GM12878 (cell line): ENCODE measurements at regions not wholly inside any gene's neighbourhood (a gene's known extent, or its start where the extent isn't known, plus 50 kb on each side); places are given as distances from the start of the nearest gene placed in this dataset.
A peak's percentile ranks its signal among the peaks of the same experiment; 100 is the strongest.

ENCODE experiments used
- ATAC-seq: fragments of 200-7000 bp; cut with Tn5 transposase; 3 replicates; pipeline ENCODE4 v1.9.1; 2020; ENCODE audit warnings: mild to moderate bottlenecking, moderate library complexity
- BruUV-seq: library from RNA; stranded (reverse); fragments of 400-500 nt; replicated peaks from 2 replicates; lab custom pipeline; 2021; lab: Mats Ljungman, UMichigan
- CTCF ChIA-PET: fragments of 300-600 bp; sonication (Branson Sonifier 250); formaldehyde crosslinking; extraction: SDS; loops from one replicate; lab custom pipeline; 2021; ENCODE audit warnings: inconsistent platforms; lab: Yijun Ruan, JAX
- POLR2A ChIA-PET: fragments of 350-600 bp; formaldehyde crosslinking; extraction: SDS; loops from one replicate; lab custom pipeline; 2021; ENCODE audit warnings: inconsistent platforms; lab: Charles Lee
- RAD21 ChIA-PET: fragments of 300-600 bp; sonication (Branson Sonifier 250); formaldehyde crosslinking; loops from one replicate; lab custom pipeline; 2023; ENCODE audit warnings: antibody characterized with exemption; ENCODE audit not compliant: unreplicated experiment; lab: Charles Lee
- SMC1A ChIA-PET: fragments of 300-600 bp; sonication (Branson Sonifier 250); formaldehyde crosslinking; loops from one replicate; lab custom pipeline; 2023; ENCODE audit not compliant: unreplicated experiment, uncharacterized antibody; lab: Charles Lee
- DNase-seq: peaks from one replicate; pipeline ENCODE4 v3.0.0-alpha.2; 2011; ENCODE audit warnings: low read depth, low spot score
- FAIRE-seq: peaks from 3 replicates; lab custom pipeline; 2011; peaks lifted over from hg19 to GRCh38; lab: Jason Lieb, UNC
- H2AFZ ChIP-seq: 2 replicates; pipeline ENCODE4 v1.6.0; 2011; ENCODE audit warnings: low read depth, low read length, control low read depth; ENCODE audit not compliant: control insufficient read depth
- H3K27ac ChIP-seq: 2 replicates; pipeline ENCODE4 v1.5.1; 2011; ENCODE audit warnings: control low read depth; ENCODE audit not compliant: control insufficient read depth, insufficient read depth
- H3K27me3 ChIP-seq, 2 experiments: replicated peaks in 1 of 2; 2 replicates each; pipeline versions ENCODE4 v1.6.0 to v1.6.1; 2011; ENCODE audit warnings: low read length in 1 of 2; ENCODE audit not compliant: control insufficient read depth in 2 of 2, insufficient read depth in 2 of 2
- H3K36me3 ChIP-seq, 2 experiments: 2 replicates each; pipeline ENCODE4 v1.5.1; 2011; ENCODE audit warnings: low read length in 1 of 2; ENCODE audit not compliant: control insufficient read depth in 2 of 2, insufficient read depth in 2 of 2
- H3K4me1 ChIP-seq: 2 replicates; pipeline ENCODE4 v1.6.1; 2011; ENCODE audit warnings: mild to moderate bottlenecking, low read length, moderate library complexity, mixed read lengths; ENCODE audit not compliant: control insufficient read depth, insufficient read depth
- H3K4me2 ChIP-seq: 2 replicates; pipeline ENCODE4 v1.6.0; 2011; ENCODE audit warnings: control low read depth; ENCODE audit not compliant: control insufficient read depth, insufficient read depth
- H3K4me3 ChIP-seq: fragments of 200-600 bp; sonication (generic); 2 replicates; pipeline ENCODE4 v1.5.1; 2016
- H3K79me2 ChIP-seq: 2 replicates; pipeline ENCODE4 v1.6.0; 2011; ENCODE audit warnings: low read length; ENCODE audit not compliant: control insufficient read depth, insufficient read depth
- H3K9ac ChIP-seq: 2 replicates; pipeline ENCODE4 v1.8.0; 2011; ENCODE audit warnings: low read length, control low read depth, mixed read lengths; ENCODE audit not compliant: control insufficient read depth, insufficient read depth
- H3K9me3 ChIP-seq: replicated peaks from 3 replicates; pipeline ENCODE4 v1.5.1; 2011; ENCODE audit warnings: mild to moderate bottlenecking, low read length; ENCODE audit not compliant: control insufficient read depth, insufficient read depth
- H4K20me1 ChIP-seq: 2 replicates; pipeline ENCODE4 v1.6.0; 2011; ENCODE audit not compliant: control insufficient read depth, insufficient read depth
- CHD1 ChIP-seq: IDR thresholded peaks from 2 replicates; pipeline ENCODE4 v1.6.1; 2012; ENCODE audit warnings: low read depth, low read length, improper control_type of control experiment
- HDAC2 ChIP-seq: fragments of 200-600 bp; sonication (generic); IDR thresholded peaks from 2 replicates; pipeline ENCODE4 v1.6.1; 2017
- IKZF1 ChIP-seq: fragments of 450-650 bp; conservative IDR thresholded peaks from 2 replicates; pipeline ENCODE4 v1.6.1; 2017; ENCODE audit warnings: antibody characterized with exemption, mild to moderate bottlenecking
- IKZF2 ChIP-seq, 2 experiments: fragments of 450-650 bp; IDR thresholded peaks; 2 replicates each; pipeline ENCODE4 v1.6.1; 2017; ENCODE audit warnings: mild to moderate bottlenecking in 2 of 2, moderate library complexity in 2 of 2
- JUND ChIP-seq: IDR thresholded peaks from 2 replicates; pipeline ENCODE4 v1.6.1; 2012; ENCODE audit warnings: low read depth, mild to moderate bottlenecking, low read length, improper control_type of control experiment, moderate library complexity
- KLF5 ChIP-seq: fragments of 450-650 bp; IDR thresholded peaks from 2 replicates; pipeline ENCODE4 v1.6.1; 2014; ENCODE audit warnings: mild to moderate bottlenecking; ENCODE audit not compliant: partially characterized antibody
- MTA3 ChIP-seq: IDR thresholded peaks from 2 replicates; pipeline ENCODE4 v1.6.1; 2012; ENCODE audit warnings: low read length, inconsistent platforms, borderline replicate concordance
- MYB ChIP-seq: fragments of 150-350 bp; IDR thresholded peaks from 2 replicates; pipeline ENCODE4 v1.6.1; 2014; ENCODE audit warnings: mild to moderate bottlenecking, low read depth, low read length, borderline replicate concordance
- NFYA ChIP-seq: IDR thresholded peaks from 2 replicates; pipeline ENCODE4 v1.6.1; 2011; ENCODE audit warnings: low read depth, mild to moderate bottlenecking, low read length, improper control_type of control experiment, borderline replicate concordance
- PAX5 ChIP-seq: IDR thresholded peaks from 2 replicates; pipeline ENCODE4 v1.6.1; 2011; ENCODE audit warnings: low read depth, low read length, borderline replicate concordance
- POLR2AphosphoS5 ChIP-seq: IDR thresholded peaks from 2 replicates; pipeline ENCODE4 v1.6.1; 2011; ENCODE audit warnings: mild to moderate bottlenecking, low read length, inconsistent platforms
- SMAD1 ChIP-seq: fragments of 450-650 bp; IDR thresholded peaks from 2 replicates; pipeline ENCODE4 v1.6.1; 2018; ENCODE audit warnings: mild to moderate bottlenecking, low read depth; ENCODE audit not compliant: partially characterized antibody
- TCF3 ChIP-seq: IDR thresholded peaks from 2 replicates; pipeline ENCODE4 v1.6.1; 2012; ENCODE audit warnings: low read depth, mild to moderate bottlenecking, low read length, borderline replicate concordance; ENCODE audit not compliant: insufficient read depth
- WGBS: methylation state at CpG from one replicate; pipeline ENCODE4 v1.1.6; 2016; ENCODE audit warnings: low lambda C conversion rate; ENCODE audit not compliant: insufficient replicate concordance, insufficient coverage; ENCODE audit errors: missing lambda C conversion rate; 5-methylcytosine and 5-hydroxymethylcytosine counted together
- in situ Hi-C: fragments of 300-500 bp; cut with MboI; formaldehyde crosslinking; loops from 9 replicates; pipeline ENCODE4 v1.14.3; 2018; ENCODE audit warnings: mixed read lengths
- intact Hi-C: fragments of 100-400 bp; cut with micrococcal nuclease; formaldehyde crosslinking; loops from one replicate; pipeline ENCODE4 v1.14.2; 2022; ENCODE audit not compliant: unreplicated experiment
- TF ChIP-seq, protein P1 (sequence below): IDR thresholded peaks from 2 replicates; pipeline ENCODE4 v1.6.1; 2011; ENCODE audit warnings: borderline replicate concordance, low read depth, mild to moderate bottlenecking, moderate library complexity, low read length; ENCODE audit not compliant: insufficient read depth, poor library complexity, severe bottlenecking
- TF ChIP-seq, protein P2 (sequence below): fragments of 450-650 bp; IDR thresholded peaks from 2 replicates; pipeline ENCODE4 v1.6.1; 2016; ENCODE audit warnings: mild to moderate bottlenecking
- TF ChIP-seq, protein P3 (sequence below): fragments of 450-650 bp; IDR thresholded peaks from 2 replicates; pipeline ENCODE4 v1.6.1; 2017; ENCODE audit warnings: mild to moderate bottlenecking, low read depth, inconsistent platforms; ENCODE audit not compliant: poor library complexity, severe bottlenecking
- TF ChIP-seq, protein P4 (sequence below): fragments of 450-650 bp; IDR thresholded peaks from 2 replicates; pipeline ENCODE4 v1.6.1; 2017; ENCODE audit warnings: mild to moderate bottlenecking, moderate library complexity

DNA sequence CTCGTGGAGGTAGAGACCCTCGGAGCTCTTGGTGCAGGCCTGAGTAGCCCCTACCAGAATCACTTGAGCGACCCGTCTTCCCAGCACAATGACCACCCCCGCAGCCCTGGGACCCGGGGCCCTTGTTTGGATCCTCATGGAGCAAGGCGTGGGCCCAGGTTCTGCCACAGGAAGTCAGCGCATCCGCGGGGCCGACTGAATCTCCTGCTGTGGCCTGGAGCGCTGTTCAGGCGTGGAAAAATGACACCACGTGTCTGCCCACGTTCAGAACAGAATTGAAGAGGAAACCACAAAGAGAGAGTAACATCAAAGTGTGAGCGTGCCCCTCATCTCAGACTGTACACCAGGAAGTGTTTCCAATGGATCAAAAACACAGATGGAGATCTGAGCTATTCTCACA, 1479.2 kb downstream of the TBC1D22A start:
- POLR2A ChIA-PET = no interaction called here
- H3K4me2 ChIP-seq = no peak overlapping the region
- H4K20me1 ChIP-seq = no peaks in the 10 kb centered on the region
- in situ Hi-C loops (no loop called here), intact Hi-C loops (no loop called here)
- H3K9me3 ChIP-seq = no peaks in the 10 kb centered on the region; the same call in 2 of the 3 replicates
- CTCF ChIA-PET = no interaction called here
- no peaks in the 10 kb centered on the region for H3K79me2 ChIP-seq
- no peak overlapping the region for H3K9ac ChIP-seq
- no peak overlapping the region for H3K27ac ChIP-seq
- no TSS peak for BruUV-seq
- no peak overlapping the region for H2AFZ ChIP-seq
- H3K4me1 ChIP-seq = no peaks in the 10 kb centered on the region
- SMC1A ChIA-PET = no interaction called here
- DNase-seq (peak; percentile 1), FAIRE-seq (no peak), ATAC-seq (no peak)
- whole genome bisulfite sequencing = 14% methylated on average over 16 of the region's 16 CpGs
- H3K36me3 ChIP-seq = no peaks in the 10 kb centered on the region
- H3K27me3 ChIP-seq = no peaks in the 10 kb centered on the region; a peak in 1 of 4 replicates
- no peak overlapping the region for H3K4me3 ChIP-seq
- RAD21 ChIA-PET = no interaction called here
- TF ChIP-seq, protein P1, sequence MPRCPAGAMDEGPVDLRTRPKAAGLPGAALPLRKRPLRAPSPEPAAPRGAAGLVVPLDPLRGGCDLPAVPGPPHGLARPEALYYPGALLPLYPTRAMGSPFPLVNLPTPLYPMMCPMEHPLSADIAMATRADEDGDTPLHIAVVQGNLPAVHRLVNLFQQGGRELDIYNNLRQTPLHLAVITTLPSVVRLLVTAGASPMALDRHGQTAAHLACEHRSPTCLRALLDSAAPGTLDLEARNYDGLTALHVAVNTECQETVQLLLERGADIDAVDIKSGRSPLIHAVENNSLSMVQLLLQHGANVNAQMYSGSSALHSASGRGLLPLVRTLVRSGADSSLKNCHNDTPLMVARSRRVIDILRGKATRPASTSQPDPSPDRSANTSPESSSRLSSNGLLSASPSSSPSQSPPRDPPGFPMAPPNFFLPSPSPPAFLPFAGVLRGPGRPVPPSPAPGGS = no peak
- TF ChIP-seq, protein P2, sequence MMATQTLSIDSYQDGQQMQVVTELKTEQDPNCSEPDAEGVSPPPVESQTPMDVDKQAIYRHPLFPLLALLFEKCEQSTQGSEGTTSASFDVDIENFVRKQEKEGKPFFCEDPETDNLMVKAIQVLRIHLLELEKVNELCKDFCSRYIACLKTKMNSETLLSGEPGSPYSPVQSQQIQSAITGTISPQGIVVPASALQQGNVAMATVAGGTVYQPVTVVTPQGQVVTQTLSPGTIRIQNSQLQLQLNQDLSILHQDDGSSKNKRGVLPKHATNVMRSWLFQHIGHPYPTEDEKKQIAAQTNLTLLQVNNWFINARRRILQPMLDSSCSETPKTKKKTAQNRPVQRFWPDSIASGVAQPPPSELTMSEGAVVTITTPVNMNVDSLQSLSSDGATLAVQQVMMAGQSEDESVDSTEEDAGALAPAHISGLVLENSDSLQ = no peak
- TF ChIP-seq, protein P3, sequence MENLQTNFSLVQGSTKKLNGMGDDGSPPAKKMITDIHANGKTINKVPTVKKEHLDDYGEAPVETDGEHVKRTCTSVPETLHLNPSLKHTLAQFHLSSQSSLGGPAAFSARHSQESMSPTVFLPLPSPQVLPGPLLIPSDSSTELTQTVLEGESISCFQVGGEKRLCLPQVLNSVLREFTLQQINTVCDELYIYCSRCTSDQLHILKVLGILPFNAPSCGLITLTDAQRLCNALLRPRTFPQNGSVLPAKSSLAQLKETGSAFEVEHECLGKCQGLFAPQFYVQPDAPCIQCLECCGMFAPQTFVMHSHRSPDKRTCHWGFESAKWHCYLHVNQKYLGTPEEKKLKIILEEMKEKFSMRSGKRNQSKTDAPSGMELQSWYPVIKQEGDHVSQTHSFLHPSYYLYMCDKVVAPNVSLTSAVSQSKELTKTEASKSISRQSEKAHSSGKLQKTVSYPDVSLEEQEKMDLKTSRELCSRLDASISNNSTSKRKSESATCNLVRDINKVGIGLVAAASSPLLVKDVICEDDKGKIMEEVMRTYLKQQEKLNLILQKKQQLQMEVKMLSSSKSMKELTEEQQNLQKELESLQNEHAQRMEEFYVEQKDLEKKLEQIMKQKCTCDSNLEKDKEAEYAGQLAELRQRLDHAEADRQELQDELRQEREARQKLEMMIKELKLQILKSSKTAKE = no peak
- no peak for TF ChIP-seq KLF5
- TF ChIP-seq, protein P4, sequence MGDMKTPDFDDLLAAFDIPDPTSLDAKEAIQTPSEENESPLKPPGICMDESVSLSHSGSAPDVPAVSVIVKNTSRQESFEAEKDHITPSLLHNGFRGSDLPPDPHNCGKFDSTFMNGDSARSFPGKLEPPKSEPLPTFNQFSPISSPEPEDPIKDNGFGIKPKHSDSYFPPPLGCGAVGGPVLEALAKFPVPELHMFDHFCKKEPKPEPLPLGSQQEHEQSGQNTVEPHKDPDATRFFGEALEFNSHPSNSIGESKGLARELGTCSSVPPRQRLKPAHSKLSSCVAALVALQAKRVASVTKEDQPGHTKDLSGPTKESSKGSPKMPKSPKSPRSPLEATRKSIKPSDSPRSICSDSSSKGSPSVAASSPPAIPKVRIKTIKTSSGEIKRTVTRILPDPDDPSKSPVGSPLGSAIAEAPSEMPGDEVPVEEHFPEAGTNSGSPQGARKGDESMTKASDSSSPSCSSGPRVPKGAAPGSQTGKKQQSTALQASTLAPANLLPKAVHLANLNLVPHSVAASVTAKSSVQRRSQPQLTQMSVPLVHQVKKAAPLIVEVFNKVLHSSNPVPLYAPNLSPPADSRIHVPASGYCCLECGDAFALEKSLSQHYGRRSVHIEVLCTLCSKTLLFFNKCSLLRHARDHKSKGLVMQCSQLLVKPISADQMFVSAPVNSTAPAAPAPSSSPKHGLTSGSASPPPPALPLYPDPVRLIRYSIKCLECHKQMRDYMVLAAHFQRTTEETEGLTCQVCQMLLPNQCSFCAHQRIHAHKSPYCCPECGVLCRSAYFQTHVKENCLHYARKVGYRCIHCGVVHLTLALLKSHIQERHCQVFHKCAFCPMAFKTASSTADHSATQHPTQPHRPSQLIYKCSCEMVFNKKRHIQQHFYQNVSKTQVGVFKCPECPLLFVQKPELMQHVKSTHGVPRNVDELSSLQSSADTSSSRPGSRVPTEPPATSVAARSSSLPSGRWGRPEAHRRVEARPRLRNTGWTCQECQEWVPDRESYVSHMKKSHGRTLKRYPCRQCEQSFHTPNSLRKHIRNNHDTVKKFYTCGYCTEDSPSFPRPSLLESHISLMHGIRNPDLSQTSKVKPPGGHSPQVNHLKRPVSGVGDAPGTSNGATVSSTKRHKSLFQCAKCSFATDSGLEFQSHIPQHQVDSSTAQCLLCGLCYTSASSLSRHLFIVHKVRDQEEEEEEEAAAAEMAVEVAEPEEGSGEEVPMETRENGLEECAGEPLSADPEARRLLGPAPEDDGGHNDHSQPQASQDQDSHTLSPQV = no peak
- TF ChIP-seq NFYA = no peak
- no peak for TF ChIP-seq JUND
- TF ChIP-seq POLR2AphosphoS5 = no peak
- TF ChIP-seq MTA3 = no peak
- TF ChIP-seq SMAD1 = no peak
- no peak for TF ChIP-seq MYB
- no peak for TF ChIP-seq IKZF2 (IDR thresholded peaks at IDR 0.05)
- no peak for TF ChIP-seq CHD1
- no peak for TF ChIP-seq TCF3
- TF ChIP-seq IKZF1 = no peak
- TF ChIP-seq PAX5 = no peak
- TF ChIP-seq HDAC2 = no peak
